ENCODE measurements at regions not wholly inside any gene's neighbourhood (a gene's known extent, or its start where the extent isn't known, plus 50 kb on each side); places are given as distances from the start of the nearest gene placed in this dataset.
A peak's percentile ranks its signal among the peaks of the same experiment; 100 is the strongest.

DNA sequence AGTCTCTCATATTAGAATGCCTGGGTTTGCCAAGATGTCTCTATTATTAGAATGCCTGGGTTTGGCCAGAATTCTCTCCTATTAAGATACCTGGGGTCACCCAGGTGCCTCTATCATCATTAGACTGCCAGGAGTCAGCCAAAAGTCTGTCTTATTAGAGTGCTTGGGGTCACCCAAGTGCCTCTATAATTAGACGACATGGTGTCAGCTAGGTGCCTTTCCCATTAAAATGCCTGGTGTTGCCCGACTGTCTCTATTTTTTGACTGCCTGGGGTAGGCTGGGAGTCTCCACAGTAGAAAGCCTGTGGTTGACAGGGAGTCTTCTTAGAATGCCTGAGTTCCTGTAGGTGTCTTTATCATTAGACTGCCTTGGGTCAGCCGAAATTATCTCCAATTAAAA lies 1536.6 kb downstream of the UQCRFS1 start:
- peaks cover 22% of the 10 kb centered on the region for H3K4me1 ChIP-seq
- no peak overlapping the region for H3K27ac ChIP-seq
- no peaks in the 10 kb centered on the region for H3K27me3 ChIP-seq
- H3K4me3 ChIP-seq, result no peak overlapping the region
- H3K36me3 ChIP-seq, result no peaks in the 10 kb centered on the region
- DNase-seq, result no peak
- H3K9me3 ChIP-seq (replicated peaks), result no peaks in the 10 kb centered on the region; the same call in 1 of the 2 replicates

DNA sequence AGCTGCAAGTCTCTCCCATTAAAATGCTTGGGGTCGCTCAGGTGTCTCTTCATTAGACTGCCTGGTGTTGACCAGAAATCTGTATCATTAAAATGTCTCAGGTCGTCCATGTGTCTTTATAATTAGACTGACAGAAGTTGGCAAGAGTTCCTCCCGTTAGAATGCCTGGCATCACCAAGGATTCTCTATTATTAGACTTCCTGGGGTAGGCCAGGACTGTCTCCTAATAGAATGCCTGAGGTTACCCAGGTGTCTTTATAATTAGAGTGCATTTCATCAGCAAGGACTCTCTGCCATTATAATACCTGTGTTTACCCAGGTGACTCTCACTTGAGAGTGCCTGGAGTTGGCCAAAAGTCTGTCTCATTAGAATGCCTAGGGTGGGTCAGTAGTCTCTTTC lies 1537.2 kb downstream of the UQCRFS1 start:
- Histone ChIP-seq H3K27me3 (no peaks in the 10 kb centered on the region), H3K9me3 (replicated peaks) (no peaks in the 10 kb centered on the region), H3K4me3 (no peak overlapping the region), H3K4me1 (peaks cover 22% of the 10 kb centered on the region), H3K36me3 (no peaks in the 10 kb centered on the region), H3K27ac (no peak overlapping the region)
- no peak for DNase-seq

DNA sequence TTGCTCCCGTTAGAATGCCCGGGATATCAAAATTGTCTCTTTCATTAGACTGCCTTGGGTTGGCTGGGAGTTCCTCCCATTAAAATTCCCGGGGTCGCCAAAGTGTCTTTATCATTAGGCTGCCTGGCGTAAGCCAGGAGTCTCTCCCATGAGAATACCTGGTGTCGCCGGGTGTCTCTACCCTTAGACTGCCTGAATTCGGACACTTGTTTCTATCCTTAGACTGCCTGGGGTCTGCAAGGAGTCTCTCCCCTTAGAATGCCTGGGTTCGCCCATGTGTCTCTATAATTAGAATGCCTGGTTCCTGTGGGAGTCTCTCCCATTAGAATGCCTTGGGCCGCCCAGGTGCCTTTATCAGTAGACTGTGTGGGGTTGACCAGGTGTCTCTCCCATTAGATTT lies 1538.2 kb downstream of the UQCRFS1 start:
- no peak overlapping the region for H3K27ac ChIP-seq
- H3K4me3 ChIP-seq, result no peak overlapping the region
- H3K36me3 ChIP-seq, result no peaks in the 10 kb centered on the region
- no peaks in the 10 kb centered on the region for H3K9me3 ChIP-seq (replicated peaks)
- DNase-seq, result no peak
- no peaks in the 10 kb centered on the region for H3K27me3 ChIP-seq
- H3K4me1 ChIP-seq, result peaks cover 22% of the 10 kb centered on the region

DNA sequence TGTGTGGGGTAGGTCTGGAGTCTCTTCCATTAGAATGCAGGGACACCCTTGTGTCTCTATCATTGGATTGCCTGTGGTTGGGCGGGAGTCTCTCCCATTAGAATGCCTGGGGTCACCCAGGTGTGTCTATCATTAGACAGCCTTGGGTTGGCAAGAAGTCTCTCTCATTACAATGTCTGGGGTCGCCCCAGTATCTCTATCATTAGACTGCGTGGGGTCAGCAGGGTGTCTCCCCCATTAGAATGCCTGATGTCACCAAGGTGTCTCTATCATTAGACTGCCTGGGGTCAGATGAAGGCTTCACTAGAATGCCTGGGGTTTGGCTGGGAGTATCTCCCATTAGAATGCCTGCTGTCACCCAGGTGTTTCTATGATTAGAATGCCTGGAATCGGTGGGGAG lies 1539.0 kb downstream of the UQCRFS1 start:
- no peak for DNase-seq
- Histone ChIP-seq H3K9me3 (replicated peaks) (no peaks in the 10 kb centered on the region), H3K27me3 (no peaks in the 10 kb centered on the region), H3K4me3 (no peak overlapping the region), H3K27ac (no peak overlapping the region), H3K4me1 (peaks cover 21% of the 10 kb centered on the region), H3K36me3 (no peaks in the 10 kb centered on the region)

DNA sequence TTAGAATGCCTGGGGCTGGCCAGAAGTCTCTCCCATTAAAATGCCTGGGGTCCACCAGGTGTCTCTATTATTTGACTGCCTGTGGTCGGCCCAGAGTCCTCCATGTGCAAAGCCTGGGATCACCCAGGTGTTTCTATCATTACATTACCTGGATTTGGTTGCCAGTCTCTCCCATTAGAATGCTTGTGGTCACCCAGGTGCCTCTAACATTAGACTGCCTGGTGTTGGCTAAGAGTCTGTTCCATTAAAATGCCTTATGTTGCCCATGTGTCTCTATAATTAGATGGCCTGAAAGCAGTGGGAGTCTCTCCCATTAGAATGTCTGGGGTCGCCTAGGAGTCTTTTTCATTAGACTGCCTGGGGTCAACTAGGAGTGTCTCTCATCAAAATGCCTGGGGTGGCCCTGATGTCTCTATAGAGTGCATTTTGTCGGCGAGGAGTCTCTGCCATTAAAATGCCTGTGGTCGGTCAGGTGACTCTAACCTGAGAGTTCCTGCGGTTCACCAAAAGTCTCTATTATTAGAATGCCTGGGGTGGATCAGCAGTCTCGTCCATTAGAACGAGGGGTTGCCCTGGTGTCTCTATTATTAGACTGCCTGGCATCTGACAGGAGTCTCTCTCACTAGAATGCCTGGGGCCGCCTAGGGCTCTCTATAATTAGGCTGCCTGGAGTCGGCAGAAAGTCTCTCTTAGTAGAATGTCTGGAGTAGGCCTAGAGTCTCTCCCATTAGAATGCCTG lies 1540.5 kb downstream of the UQCRFS1 start:
- H3K9me3 ChIP-seq (replicated peaks), result no peaks in the 10 kb centered on the region
- DNase-seq, result no peak
- peaks cover 6% of the 10 kb centered on the region for H3K4me1 ChIP-seq
- H3K27ac ChIP-seq, result no peak overlapping the region
- no peaks in the 10 kb centered on the region for H3K36me3 ChIP-seq
- no peaks in the 10 kb centered on the region for H3K27me3 ChIP-seq
- H3K4me3 ChIP-seq, result no peak overlapping the region

DNA sequence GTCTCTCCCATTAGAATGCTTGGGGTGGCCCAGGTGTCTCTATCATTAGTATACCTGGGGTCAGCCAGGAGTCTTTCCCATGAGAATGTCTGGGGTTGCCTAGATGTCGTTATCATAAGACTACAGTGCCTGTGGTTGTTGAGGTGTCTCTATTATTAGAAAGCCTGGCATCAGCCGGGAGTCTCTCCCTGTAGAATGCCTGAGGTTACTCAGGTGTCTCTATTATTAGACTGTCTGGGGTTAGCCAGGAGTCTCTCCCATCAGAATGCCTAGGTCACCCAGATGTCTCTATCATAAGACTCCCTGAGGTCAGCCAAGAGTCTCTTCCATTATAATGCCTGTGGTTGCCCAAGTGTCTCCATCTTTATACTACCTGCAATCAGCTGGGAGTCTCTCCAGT lies 1541.1 kb downstream of the UQCRFS1 start:
- no peak overlapping the region for H3K27ac ChIP-seq
- H3K27me3 ChIP-seq, result no peaks in the 10 kb centered on the region
- no peak overlapping the region for H3K4me3 ChIP-seq
- DNase-seq, result no peak
- H3K36me3 ChIP-seq, result no peaks in the 10 kb centered on the region
- no peaks in the 10 kb centered on the region for H3K9me3 ChIP-seq (replicated peaks)
- H3K4me1 ChIP-seq, result peaks cover 3% of the 10 kb centered on the region

DNA sequence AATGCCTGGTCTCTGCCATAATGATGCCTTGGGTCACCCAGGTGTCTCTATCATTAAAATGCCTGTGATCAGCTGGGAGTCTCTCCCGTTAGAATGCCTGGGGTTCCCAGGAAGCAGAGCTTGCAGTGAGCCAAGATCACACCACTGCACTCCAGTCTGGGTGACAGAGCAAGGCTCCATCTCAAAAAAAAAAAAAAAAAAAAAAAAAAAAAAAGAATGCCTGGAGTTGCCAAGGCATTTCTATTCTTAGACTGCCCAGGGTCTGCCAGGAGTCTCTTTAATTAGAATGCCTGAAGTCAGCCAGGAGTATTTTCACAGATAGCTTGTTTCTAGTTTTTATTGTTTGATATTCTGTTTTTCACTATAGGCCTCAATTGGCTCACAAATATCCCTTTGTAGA lies 1552.5 kb downstream of the UQCRFS1 start:
- Histone ChIP-seq H3K4me3 (no peak overlapping the region), H3K27ac (no peak overlapping the region), H3K36me3 (no peaks in the 10 kb centered on the region), H3K9me3 (replicated peaks) (peaks cover 30% of the 10 kb centered on the region), H3K4me1 (peaks cover 27% of the 10 kb centered on the region), H3K27me3 (no peaks in the 10 kb centered on the region)
- no peak for DNase-seq

DNA sequence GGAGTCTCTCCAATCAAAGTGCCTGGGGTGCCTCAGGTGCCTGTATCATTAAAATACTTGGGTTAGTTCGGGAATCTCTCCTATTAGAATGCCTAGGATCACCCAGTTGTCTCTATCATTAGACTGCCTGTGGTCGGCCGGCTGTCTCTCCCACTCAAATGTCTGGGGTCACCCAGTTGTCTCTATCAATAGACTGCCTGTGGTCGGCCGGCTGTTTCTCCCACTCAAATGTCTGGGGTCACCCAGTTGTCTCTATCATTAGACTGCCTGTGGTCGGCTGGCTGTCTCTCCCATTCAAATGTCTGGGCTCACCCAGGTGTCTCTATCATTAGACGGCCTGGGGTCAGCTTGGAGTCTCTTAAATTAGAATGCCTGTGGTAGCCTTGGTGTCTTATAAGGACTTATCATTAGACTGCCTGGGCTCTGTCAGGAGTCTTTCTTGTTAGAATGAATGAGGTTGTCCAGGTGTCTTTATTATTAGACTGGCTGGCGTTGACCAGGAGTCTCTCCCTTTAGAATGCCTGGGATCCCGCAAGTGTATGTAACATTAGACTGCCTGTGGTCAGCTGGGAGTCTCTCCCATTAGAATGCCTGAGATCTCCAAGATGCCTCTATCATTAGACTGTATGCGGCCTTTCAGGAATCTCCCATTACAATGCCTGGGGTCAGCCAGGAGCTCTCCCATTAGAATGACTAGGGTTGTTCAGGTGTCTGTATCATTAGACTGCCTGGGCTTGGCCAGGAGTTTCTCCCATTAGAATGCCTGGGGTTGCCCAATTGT lies 1555.5 kb downstream of the UQCRFS1 start:
- Histone ChIP-seq H3K27me3 (no peaks in the 10 kb centered on the region), H3K9me3 (replicated peaks) (peaks cover 19% of the 10 kb centered on the region), H3K4me1 (peaks cover 52% of the 10 kb centered on the region), H3K27ac (peak overlapping the region; percentile 93), H3K4me3 (no peak overlapping the region), H3K36me3 (no peaks in the 10 kb centered on the region)
- peak; percentile 95 to 98 for DNase-seq

DNA sequence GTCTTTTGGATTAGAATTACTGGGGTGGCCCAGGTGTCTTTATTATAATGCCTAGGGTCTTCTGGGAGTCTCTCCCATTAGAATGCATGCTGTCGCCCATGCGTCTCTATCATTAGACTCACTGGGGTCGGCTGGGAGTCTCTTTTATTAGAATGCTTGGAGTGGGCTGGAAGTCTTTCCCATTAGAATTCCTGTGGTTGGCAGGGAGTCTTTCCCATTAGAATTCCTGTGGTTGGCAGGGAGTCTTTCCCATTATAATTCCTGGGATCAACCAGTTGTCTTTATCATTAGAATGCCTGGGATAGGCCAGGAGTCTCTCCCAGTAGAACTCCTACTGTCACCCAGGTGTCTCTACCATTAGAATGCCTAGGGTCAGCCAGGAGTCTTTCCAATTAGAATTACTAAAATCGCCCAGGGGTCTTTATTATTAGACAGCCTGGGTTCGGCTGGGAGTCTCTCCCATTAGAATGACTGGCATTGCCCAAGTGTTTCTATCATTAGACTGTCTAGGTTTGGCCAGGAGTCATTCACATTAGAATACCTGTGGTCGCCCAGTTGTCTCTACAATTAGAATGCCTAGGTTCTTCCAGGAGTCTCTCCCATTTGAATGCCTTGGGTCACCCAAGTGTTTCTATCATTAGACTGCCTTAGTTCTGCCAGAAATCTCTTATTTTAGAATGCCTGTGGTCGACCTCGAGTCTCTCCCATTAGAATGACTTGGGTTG lies 1558.5 kb downstream of the UQCRFS1 start:
- no peaks in the 10 kb centered on the region for H3K36me3 ChIP-seq
- DNase-seq, result peak; percentile 62
- H3K27me3 ChIP-seq, result no peaks in the 10 kb centered on the region
- peaks cover 12% of the 10 kb centered on the region for H3K9me3 ChIP-seq (replicated peaks)
- peak overlapping the region; percentile 93 for H3K27ac ChIP-seq
- H3K4me1 ChIP-seq, result peaks cover 52% of the 10 kb centered on the region
- no peak overlapping the region for H3K4me3 ChIP-seq

DNA sequence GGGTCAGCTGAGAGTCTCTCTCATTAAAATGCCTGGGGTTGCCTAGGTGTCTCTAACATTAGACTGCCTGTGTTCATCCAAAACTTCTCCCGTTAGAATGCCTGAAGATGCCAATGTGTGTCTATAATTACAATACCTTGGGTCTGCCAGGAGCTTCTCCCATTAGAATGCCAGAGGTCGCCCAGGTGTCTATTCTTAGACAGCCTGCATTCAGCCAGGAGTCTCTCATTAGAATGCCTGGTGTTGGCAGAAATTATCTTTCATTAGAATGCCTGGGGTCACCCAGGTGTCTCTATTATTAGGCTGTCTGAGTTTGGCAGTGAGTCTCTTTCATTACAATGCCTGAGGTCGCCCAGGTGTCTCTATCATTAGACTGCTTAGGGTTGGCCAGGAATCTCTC lies 1560.2 kb downstream of the UQCRFS1 start:
- Histone ChIP-seq H3K4me3 (no peak overlapping the region), H3K36me3 (no peaks in the 10 kb centered on the region), H3K27me3 (no peaks in the 10 kb centered on the region), H3K27ac (no peak overlapping the region), H3K9me3 (replicated peaks) (peaks cover 4% of the 10 kb centered on the region; the same call in 1 of the 2 replicates), H3K4me1 (peaks cover 47% of the 10 kb centered on the region)
- no peak for DNase-seq

DNA sequence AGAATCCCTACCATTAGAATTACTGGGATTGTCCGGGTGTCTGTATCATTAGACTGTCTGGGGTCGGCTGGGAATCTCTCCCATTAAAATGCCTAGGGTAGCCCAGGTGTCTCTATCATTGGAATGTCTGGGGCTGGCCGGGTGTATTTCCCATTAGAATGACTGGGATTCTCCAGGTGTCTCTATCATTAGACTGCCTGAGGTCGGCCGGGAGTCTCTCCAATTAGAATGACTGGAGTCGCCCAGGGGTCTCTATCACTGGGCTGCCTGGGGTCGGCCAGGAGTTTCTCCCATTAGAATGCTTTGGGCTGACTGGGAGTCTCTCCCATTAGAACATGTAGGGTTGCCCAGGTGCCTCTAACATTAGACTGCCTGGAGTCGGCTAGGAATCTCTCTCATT lies 1560.7 kb downstream of the UQCRFS1 start:
- peaks cover 43% of the 10 kb centered on the region for H3K4me1 ChIP-seq
- no peak overlapping the region for H3K4me3 ChIP-seq
- no peak overlapping the region for H3K27ac ChIP-seq
- no peak for DNase-seq
- no peaks in the 10 kb centered on the region for H3K27me3 ChIP-seq
- peaks cover 4% of the 10 kb centered on the region; the same call in 1 of the 2 replicates for H3K9me3 ChIP-seq (replicated peaks)
- no peaks in the 10 kb centered on the region for H3K36me3 ChIP-seq

DNA sequence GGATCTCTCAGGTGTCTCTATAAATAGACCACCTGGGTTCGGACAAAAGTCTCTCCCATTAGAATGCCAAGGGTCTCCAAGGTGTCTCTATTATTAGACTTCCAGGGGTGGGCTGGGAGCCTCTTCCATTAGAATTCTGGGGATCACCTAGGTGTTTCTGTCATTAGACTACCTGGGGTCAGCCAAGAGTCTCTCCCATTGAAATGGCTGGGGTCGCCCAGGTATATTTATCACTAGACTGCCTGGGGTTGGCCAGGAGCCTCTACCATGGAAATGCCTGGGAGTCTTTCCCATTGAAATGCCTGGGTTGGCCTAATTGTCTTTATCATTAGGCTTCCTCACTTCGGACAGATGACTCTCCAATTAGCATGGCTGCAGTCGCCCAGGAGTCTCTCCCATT lies 1565.5 kb downstream of the UQCRFS1 start:
- Histone ChIP-seq H3K36me3 (no peaks in the 10 kb centered on the region), H3K27me3 (no peaks in the 10 kb centered on the region), H3K4me1 (0 out of 2 replicates have a peak, but pooled peaks cover 2% of the 10 kb centered on the region), H3K9me3 (replicated peaks) (no peaks in the 10 kb centered on the region), H3K4me3 (no peak overlapping the region), H3K27ac (no peak overlapping the region)
- no peak for DNase-seq

DNA sequence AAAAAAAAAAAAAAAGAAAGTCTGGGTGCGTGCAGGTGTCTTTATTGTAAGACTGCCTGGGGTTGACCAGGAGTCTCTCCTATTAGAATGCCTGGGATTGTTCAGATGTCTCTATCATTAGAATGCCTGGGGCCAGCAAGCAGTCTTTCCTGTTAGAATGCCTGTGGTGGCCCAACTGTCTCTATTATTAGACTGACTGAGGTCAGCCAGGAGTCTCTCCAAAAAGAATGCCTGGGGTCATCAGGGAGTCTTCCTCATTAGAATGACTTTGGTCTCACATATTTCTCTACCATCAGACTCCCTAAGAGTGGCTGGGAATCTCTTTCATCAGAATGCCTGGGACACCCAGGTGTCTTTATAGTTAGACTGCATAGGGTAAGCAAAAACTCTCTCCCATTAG lies 1577.5 kb downstream of the UQCRFS1 start:
- H3K27me3 ChIP-seq, result no peaks in the 10 kb centered on the region
- H3K4me3 ChIP-seq, result no peak overlapping the region
- no peaks in the 10 kb centered on the region for H3K4me1 ChIP-seq
- peaks cover 7% of the 10 kb centered on the region for H3K9me3 ChIP-seq (replicated peaks)
- H3K36me3 ChIP-seq, result no peaks in the 10 kb centered on the region
- H3K27ac ChIP-seq, result no peak overlapping the region
- no peak for DNase-seq

DNA sequence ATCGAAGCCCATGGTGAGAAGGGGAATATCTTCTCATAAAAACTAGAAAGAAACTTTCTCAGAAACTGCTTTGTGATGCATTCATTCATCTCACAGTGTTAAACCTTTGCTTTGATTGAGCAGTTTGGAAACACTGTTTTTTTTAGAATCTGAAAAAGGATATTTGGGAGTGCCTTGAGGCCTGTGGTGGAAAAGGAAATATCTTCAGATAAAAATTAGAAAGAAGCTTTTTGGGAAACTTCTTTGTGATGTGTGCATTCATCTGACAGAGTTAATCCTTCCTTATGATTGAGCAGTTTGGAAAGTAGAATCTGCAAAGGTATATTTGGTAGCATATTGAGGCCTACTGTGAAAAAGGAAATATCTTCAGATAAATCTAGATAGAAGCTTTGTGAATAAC lies 1594.9 kb downstream of the UQCRFS1 start:
- H3K27ac ChIP-seq, result no peak overlapping the region
- no peaks in the 10 kb centered on the region for H3K4me1 ChIP-seq
- H3K36me3 ChIP-seq, result no peaks in the 10 kb centered on the region
- no peak overlapping the region for H3K4me3 ChIP-seq
- peaks cover 25% of the 10 kb centered on the region for H3K9me3 ChIP-seq (replicated peaks)
- no peaks in the 10 kb centered on the region for H3K27me3 ChIP-seq
- DNase-seq, result no peak

DNA sequence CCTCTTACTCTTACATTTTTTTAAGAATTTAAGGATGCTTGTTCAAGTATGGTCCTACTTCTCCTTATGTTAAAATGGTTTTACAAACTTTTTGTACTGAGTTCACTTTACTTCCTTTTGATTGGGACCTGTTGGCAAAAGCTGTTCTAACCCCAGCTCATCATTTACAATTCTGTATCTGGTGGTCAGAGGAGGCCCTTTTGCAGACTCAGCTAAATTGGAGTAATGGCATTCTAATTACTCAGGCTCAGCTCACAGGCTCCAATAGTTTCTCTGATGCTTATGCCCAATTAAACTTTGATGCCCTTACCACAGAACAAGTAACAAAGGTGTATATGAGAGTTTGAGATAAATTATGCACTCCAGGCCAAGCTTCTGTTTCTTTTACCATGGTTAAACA lies 1632.0 kb downstream of the UQCRFS1 start:
- DNase-seq, result no peak
- Histone ChIP-seq H3K36me3 (no peaks in the 10 kb centered on the region), H3K4me1 (no peaks in the 10 kb centered on the region), H3K4me3 (no peak overlapping the region), H3K27ac (no peak overlapping the region), H3K9me3 (replicated peaks) (no peaks in the 10 kb centered on the region; the same call in 1 of the 2 replicates), H3K27me3 (no peaks in the 10 kb centered on the region)
